Sigmoid colon (tissue), 4 donors: ENCODE measurements at regions not wholly inside any gene's neighbourhood (a gene's known extent, or its start where the extent isn't known, plus 50 kb on each side); places are given as distances from the start of the nearest gene placed in this dataset.

Source experiments
- EP300 ChIP-seq, 4 donors: sonication (generic); formaldehyde crosslinking; IDR thresholded peaks; one replicate each; pipeline ENCODE4 v1.6.1; 2017; ENCODE audit warnings: antibody characterized with exemption in 4 of 4
- POLR2A ChIP-seq, 2 donors: fragments of 450-650 bp; IDR thresholded peaks; one replicate each; pipeline ENCODE4 v1.6.1; 2016; ENCODE audit warnings: antibody characterized with exemption in 2 of 2, mild to moderate bottlenecking in 2 of 2, moderate library complexity in 2 of 2
- TF ChIP-seq, protein P1 (sequence below), 4 experiments: fragments of 450-650 bp in 3 of 4; fragments of 200-600 bp in 1 of 4; IDR thresholded peaks; one replicate each; pipeline ENCODE4 v1.5.1; 2016 to 2019; ENCODE audit warnings: antibody characterized with exemption in 4 of 4, mild to moderate bottlenecking in 3 of 4, moderate library complexity in 2 of 4

DNA sequence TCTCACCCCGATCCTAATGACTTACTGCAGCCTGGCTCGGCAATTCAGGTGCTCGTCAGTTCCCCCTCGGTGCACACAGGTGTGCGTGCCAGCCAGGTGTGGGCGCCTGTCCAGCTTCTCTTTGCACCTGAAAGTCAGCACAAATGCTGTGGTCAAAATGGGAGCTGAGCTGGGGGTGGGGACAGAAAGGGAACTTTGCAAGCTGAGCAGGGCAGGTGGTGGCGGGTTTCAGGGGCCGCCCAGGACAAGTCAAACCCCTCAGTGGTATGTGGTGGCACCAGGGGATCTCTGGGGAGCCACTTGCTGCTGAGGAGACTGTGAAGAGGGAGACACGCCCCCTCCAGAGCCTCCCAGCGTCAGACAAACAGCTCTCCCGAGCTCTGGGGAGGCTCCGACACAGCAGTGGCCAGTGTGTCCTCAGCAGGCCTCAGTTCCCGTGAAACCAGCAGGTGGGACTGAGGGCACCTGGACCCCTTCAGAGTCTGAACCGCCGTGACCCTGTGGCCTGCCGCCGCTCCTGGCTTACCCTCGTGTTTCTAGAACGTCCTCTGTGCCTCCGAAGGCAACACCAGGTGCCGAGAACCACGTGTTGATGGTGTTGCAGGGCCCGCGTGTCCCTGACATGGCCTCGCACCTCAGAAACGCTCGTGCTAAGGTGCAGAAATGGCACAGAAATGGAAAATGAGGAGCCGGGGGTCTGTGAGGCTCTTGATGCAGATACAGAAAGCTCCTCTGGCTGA is 233.5 kb upstream of the TNRC6C start:
- TF ChIP-seq, protein P1, sequence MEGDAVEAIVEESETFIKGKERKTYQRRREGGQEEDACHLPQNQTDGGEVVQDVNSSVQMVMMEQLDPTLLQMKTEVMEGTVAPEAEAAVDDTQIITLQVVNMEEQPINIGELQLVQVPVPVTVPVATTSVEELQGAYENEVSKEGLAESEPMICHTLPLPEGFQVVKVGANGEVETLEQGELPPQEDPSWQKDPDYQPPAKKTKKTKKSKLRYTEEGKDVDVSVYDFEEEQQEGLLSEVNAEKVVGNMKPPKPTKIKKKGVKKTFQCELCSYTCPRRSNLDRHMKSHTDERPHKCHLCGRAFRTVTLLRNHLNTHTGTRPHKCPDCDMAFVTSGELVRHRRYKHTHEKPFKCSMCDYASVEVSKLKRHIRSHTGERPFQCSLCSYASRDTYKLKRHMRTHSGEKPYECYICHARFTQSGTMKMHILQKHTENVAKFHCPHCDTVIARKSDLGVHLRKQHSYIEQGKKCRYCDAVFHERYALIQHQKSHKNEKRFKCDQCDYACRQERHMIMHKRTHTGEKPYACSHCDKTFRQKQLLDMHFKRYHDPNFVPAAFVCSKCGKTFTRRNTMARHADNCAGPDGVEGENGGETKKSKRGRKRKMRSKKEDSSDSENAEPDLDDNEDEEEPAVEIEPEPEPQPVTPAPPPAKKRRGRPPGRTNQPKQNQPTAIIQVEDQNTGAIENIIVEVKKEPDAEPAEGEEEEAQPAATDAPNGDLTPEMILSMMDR (IDR thresholded peaks at IDR 0.05): no peak
- no peak for TF ChIP-seq POLR2A (IDR thresholded peaks at IDR 0.05)
- TF ChIP-seq EP300 (IDR thresholded peaks at IDR 0.05): no peak
